ENCODE measurements at regions not wholly inside any gene's neighbourhood (a gene's known extent, or its start where the extent isn't known, plus 50 kb on each side); places are given as distances from the start of the nearest gene placed in this dataset.

- TF ChIP-seq, protein P1, sequence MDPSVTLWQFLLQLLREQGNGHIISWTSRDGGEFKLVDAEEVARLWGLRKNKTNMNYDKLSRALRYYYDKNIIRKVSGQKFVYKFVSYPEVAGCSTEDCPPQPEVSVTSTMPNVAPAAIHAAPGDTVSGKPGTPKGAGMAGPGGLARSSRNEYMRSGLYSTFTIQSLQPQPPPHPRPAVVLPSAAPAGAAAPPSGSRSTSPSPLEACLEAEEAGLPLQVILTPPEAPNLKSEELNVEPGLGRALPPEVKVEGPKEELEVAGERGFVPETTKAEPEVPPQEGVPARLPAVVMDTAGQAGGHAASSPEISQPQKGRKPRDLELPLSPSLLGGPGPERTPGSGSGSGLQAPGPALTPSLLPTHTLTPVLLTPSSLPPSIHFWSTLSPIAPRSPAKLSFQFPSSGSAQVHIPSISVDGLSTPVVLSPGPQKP (IDR thresholded peaks at IDR 0.05; ENCODE audit: low read depth, low read length): no peak
- TF ChIP-seq, protein P2, sequence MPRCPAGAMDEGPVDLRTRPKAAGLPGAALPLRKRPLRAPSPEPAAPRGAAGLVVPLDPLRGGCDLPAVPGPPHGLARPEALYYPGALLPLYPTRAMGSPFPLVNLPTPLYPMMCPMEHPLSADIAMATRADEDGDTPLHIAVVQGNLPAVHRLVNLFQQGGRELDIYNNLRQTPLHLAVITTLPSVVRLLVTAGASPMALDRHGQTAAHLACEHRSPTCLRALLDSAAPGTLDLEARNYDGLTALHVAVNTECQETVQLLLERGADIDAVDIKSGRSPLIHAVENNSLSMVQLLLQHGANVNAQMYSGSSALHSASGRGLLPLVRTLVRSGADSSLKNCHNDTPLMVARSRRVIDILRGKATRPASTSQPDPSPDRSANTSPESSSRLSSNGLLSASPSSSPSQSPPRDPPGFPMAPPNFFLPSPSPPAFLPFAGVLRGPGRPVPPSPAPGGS (IDR thresholded peaks at IDR 0.05): peak; percentile 99
- no peak for TF ChIP-seq NR3C1 (IDR thresholded peaks at IDR 0.05)
- no peak for TF ChIP-seq ZFP36 (IDR thresholded peaks at IDR 0.05; ENCODE audit: borderline replicate concordance, partially characterized antibody)
- peak; percentile 96 for TF ChIP-seq HES2 (IDR thresholded peaks at IDR 0.05)
- peak; percentile 90 for TF ChIP-seq PBX3 (IDR thresholded peaks at IDR 0.05)
- no peak for TF ChIP-seq CBX8 (IDR thresholded peaks at IDR 0.05)
- peak; percentile 96 for TF ChIP-seq BHLHE40 (IDR thresholded peaks at IDR 0.05; ENCODE audit: low read depth, low read length)
- peak; percentile 93 to 96 for TF ChIP-seq CEBPB (IDR thresholded peaks at IDR 0.05)
- TF ChIP-seq, protein P3, sequence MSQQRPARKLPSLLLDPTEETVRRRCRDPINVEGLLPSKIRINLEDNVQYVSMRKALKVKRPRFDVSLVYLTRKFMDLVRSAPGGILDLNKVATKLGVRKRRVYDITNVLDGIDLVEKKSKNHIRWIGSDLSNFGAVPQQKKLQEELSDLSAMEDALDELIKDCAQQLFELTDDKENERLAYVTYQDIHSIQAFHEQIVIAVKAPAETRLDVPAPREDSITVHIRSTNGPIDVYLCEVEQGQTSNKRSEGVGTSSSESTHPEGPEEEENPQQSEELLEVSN (IDR thresholded peaks at IDR 0.05; ENCODE audit: borderline replicate concordance, low read depth): no peak
- no peak for TF ChIP-seq POLR2AphosphoS2 (conservative IDR thresholded peaks at IDR 0.05; ENCODE audit: low read length)
- TF ChIP-seq CHD4 (IDR thresholded peaks at IDR 0.05; ENCODE audit: borderline replicate concordance): no peak
- TF ChIP-seq HEYL (CRISPR knock-in tag; IDR thresholded peaks at IDR 0.05): peak; percentile 92
- TF ChIP-seq EHF (CRISPR knock-in tag; IDR thresholded peaks at IDR 0.05): no peak; the same call in none of the 2 replicates
- TF ChIP-seq FOSB (CRISPR knock-in tag; IDR thresholded peaks at IDR 0.05): peak; percentile 82
- peak; percentile 99 for TF ChIP-seq FOSL2 (IDR thresholded peaks at IDR 0.05)
- peak; percentile 99 for TF ChIP-seq FOSL2 (CRISPR knock-in tag; IDR thresholded peaks at IDR 0.05)
- no peak for TF ChIP-seq POLR2A (IDR thresholded peaks at IDR 0.05; ENCODE audit: low read length)
- no peak for TF ChIP-seq MAZ (IDR thresholded peaks at IDR 0.05; ENCODE audit: borderline replicate concordance, low read depth, low read length)
- peak; percentile 100 for TF ChIP-seq EP300 (IDR thresholded peaks at IDR 0.05)
- TF ChIP-seq REST (IDR thresholded peaks at IDR 0.05): no peak
- peak; percentile 92 for TF ChIP-seq FOXS1 (CRISPR knock-in tag; IDR thresholded peaks at IDR 0.05)
- TF ChIP-seq MYC (IDR thresholded peaks at IDR 0.05; ENCODE audit: borderline replicate concordance, low read length): peak; percentile 21; the same call in 1 of the 2 replicates
These were observed 279.3 kb upstream of the TCF21 start (continued) for GRCh38 chr6:133609415-133610226.

Measured in A549 (cell line).